ENCODE measurements at regions not wholly inside any gene's neighbourhood (a gene's known extent, or its start where the extent isn't known, plus 50 kb on each side); places are given as distances from the start of the nearest gene placed in this dataset.

DNA sequence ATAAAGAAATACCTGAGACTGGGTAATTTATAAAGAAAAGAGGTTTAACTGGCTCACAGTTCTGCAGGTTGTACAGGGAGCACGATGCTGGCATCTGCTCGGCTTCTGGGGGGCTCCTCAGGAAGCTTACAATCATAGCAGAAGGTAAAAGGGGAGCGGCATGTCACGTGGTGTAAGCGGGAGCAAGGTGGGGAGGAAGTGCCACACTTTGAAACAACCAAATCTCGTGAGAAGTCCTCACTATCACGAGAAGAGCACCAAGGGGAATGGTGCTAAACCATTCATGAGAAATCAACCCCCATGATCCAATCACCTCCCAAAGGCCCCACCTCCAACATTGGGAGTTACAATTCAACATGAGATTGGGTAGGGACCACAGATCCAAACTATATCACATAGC, 67.7 kb downstream of the AKR1B1 start:
- no peak overlapping the region for H3K4me3 ChIP-seq (ENCODE audit: low read depth, low read length)
- DNase-seq (ENCODE audit: low read depth, low spot score): no peak
- TF ChIP-seq, protein P1, sequence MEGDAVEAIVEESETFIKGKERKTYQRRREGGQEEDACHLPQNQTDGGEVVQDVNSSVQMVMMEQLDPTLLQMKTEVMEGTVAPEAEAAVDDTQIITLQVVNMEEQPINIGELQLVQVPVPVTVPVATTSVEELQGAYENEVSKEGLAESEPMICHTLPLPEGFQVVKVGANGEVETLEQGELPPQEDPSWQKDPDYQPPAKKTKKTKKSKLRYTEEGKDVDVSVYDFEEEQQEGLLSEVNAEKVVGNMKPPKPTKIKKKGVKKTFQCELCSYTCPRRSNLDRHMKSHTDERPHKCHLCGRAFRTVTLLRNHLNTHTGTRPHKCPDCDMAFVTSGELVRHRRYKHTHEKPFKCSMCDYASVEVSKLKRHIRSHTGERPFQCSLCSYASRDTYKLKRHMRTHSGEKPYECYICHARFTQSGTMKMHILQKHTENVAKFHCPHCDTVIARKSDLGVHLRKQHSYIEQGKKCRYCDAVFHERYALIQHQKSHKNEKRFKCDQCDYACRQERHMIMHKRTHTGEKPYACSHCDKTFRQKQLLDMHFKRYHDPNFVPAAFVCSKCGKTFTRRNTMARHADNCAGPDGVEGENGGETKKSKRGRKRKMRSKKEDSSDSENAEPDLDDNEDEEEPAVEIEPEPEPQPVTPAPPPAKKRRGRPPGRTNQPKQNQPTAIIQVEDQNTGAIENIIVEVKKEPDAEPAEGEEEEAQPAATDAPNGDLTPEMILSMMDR (IDR thresholded peaks at IDR 0.05; ENCODE audit: low read depth, low read length): no peak
- in situ Hi-C loops (cut with HindIII; ENCODE audit: low sequenced_read_pairs): no loop called here

DNA sequence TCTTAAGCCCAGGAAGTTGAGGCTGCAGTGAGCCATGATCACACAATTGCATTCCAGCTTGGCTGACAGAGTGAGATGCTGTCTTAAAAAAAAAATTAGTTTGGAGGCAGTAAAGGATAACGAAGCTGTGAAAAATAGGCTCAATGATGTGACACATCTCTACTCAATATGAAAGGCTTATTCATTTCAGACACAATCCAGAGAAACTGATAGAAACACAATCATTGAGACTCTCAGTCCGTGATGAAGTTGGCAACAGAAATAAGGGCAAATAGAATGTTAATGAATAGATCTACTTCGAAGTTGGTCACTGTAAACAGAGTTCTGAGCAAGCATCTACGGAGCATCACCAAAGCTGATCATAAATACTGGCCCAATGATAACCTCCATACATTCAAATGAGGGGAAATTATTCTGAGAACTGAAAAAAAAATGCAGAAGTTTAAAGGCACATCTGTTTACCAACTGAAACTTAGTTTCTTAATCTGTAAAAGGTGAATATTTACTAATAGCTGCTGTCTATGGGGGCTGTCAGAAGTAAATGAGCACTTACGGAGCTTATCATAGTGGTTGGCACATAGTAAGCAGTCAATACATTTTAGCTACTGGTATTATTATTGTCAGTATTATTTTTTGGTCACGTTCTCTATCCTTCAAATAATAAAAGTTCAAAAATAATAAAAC, 70.4 kb downstream of the AKR1B1 start:
- H3K4me3 ChIP-seq (ENCODE audit: low read depth, low read length): no peak overlapping the region
- no peak for DNase-seq (ENCODE audit: low read depth, low spot score)
- TF ChIP-seq, protein P1 (IDR thresholded peaks at IDR 0.05; ENCODE audit: low read depth, low read length): no peak
- in situ Hi-C loops (cut with HindIII; ENCODE audit: low sequenced_read_pairs): no loop called here

DNA sequence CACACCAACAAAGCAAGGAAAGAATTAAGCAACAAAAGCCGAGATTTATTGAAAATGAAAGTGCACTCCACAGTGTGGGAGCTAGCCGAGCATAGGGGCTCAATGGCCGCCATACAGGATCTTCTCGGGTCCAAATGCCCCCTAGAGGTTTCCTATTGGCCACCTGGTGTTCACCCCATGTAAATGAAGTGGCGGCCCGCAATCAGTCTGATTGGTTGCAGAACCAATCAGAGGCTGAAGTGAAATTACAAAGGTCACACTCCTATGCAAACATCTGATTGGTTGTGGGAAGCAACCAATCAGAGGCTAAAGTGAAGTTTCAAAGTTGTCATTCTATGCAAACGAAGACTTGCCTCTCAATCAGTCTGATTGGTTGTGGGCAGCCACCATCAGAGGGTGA, 61.8 kb upstream of the SLC35B4 start:
- H3K4me3 ChIP-seq (ENCODE audit: low read depth, low read length): no peak overlapping the region
- no peak for DNase-seq (ENCODE audit: low read depth, low spot score)
- in situ Hi-C loops (cut with HindIII; ENCODE audit: low sequenced_read_pairs): no loop called here
- TF ChIP-seq, protein P1 (IDR thresholded peaks at IDR 0.05; ENCODE audit: low read depth, low read length): no peak

DNA sequence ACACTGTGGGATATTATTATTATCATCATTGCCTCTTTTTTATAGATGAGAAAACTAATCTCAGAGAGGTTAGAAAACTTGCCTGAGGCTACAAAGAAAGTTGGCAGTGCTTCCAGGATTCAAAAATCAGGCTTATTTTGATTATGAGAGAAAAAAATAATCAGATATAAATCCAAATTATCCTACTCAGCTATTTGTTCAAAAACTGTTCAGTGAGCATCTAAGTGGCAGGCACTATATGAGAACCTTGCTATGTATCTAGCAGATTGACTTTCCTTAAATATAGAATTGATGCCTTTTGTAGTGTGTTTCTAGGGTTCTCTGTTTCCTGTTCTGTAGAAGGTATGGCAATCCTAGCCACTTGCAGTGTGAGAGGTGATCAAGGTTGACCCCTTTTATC, 60.0 kb upstream of the SLC35B4 start:
- in situ Hi-C loops (cut with HindIII; ENCODE audit: low sequenced_read_pairs): no loop called here
- TF ChIP-seq, protein P1 (IDR thresholded peaks at IDR 0.05; ENCODE audit: low read depth, low read length): no peak
- no peak for DNase-seq (ENCODE audit: low read depth, low spot score)
- no peak overlapping the region for H3K4me3 ChIP-seq (ENCODE audit: low read depth, low read length)

DNA sequence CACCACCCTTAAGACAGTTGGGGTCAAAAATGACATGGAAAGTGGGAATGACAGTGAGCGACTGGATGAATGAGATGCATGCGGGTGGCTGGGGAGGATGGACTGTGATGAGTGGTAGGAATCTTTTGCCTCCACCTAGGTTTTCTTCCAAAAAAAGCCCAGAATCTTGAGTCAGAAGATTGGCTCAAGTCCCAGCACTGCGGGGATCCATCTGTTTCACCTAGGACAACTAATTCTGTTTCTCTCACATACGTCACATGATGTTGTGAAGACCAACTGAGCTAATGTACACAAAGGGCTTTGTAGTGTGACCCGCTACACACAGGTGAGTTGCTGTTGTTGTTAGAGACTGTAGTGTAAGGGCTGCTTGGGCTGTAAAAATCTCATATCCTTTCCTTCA, 58.5 kb upstream of the SLC35B4 start:
- in situ Hi-C loops (cut with HindIII; ENCODE audit: low sequenced_read_pairs): no loop called here
- TF ChIP-seq, protein P1 (IDR thresholded peaks at IDR 0.05; ENCODE audit: low read depth, low read length): no peak
- H3K4me3 ChIP-seq (ENCODE audit: low read depth, low read length): no peak overlapping the region
- DNase-seq (ENCODE audit: low read depth, low spot score): no peak

DNA sequence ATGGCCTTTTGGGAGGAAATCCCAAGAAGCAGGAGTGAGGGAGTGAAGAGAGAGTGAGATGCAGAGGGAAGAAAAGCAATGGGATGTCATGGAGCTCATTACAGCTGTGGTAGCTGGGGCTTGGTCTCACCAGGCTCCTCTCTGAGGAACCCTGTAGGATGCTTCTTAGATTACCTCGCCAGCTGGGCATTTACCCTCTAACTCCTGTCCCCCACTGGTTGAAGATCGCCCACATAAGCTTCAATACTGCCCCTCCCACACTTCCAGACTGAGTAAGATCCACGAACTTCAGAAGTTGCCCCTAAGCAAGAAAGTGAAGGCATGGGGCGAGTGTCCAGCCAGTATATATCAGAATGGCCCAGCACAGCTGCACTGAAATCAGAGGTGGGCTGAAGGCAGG, 58.1 kb upstream of the SLC35B4 start:
- TF ChIP-seq, protein P1 (IDR thresholded peaks at IDR 0.05; ENCODE audit: low read depth, low read length): no peak
- in situ Hi-C loops (cut with HindIII; ENCODE audit: low sequenced_read_pairs): no loop called here
- DNase-seq (ENCODE audit: low read depth, low spot score): no peak
- no peak overlapping the region for H3K4me3 ChIP-seq (ENCODE audit: low read depth, low read length)
